ENCODE measurements at regions not wholly inside any gene's neighbourhood (a gene's known extent, or its start where the extent isn't known, plus 50 kb on each side); places are given as distances from the start of the nearest gene placed in this dataset.

DNA sequence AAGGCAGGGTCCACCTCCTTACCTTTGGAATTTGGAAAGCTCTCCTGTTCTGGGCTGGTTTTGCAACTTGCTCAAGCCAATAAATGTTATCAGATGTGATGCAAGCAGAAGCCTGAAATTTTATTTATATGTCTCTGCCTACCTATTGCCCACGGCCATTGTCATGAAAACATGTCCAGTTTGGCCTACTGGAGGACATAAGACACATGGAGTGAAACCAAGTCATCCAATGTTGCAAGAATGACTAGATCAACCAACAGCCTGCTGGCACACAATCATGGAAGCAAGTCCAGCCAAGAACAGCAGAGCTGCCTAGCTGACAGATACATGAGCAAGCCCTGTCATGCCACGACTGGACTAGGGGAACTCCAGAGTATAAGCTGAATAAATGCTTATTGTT is 56.7 kb upstream of the IRAK1BP1 start:
- no peak for DNase-seq
